Fibroblast of skin of left quadriceps (primary cell): ENCODE measurements at regions not wholly inside any gene's neighbourhood (a gene's known extent, or its start where the extent isn't known, plus 50 kb on each side); places are given as distances from the start of the nearest gene placed in this dataset.
A peak's percentile ranks its signal among the peaks of the same experiment; 100 is the strongest.

ENCODE experiments used
- DNase-seq, 2 experiments: peaks; one replicate each; pipeline ENCODE4 v3.0.0-alpha.2; 2013; ENCODE audit warnings: low read depth in 2 of 2

GRCh38 chr2:133838642-133839365, 270.5 kb upstream of the NCKAP5 start:
- no peak for DNase-seq

GRCh38 chr2:133839677-133840076, 271.4 kb upstream of the NCKAP5 start:
- DNase-seq = no peak

GRCh38 chr2:133840761-133841160, 272.5 kb upstream of the NCKAP5 start:
- no peak for DNase-seq

- DNase-seq = peak; percentile 95
Measured at GRCh38 chr2:133841900-133842299, 273.6 kb upstream of the NCKAP5 start.

- no peak for DNase-seq
Measured at GRCh38 chr2:133842446-133842845, 274.2 kb upstream of the NCKAP5 start.

GRCh38 chr2:133843091-133843490, 274.8 kb upstream of the NCKAP5 start:
- no peak for DNase-seq

- DNase-seq = no peak
Measured at GRCh38 chr2:133843551-133843950, 275.3 kb upstream of the NCKAP5 start.

GRCh38 chr2:133844214-133844892, 276.1 kb upstream of the NCKAP5 start:
- peak; percentile 68 to 69 for DNase-seq

- no peak for DNase-seq
Measured at GRCh38 chr2:133846476-133846875, 278.2 kb upstream of the NCKAP5 start.

GRCh38 chr2:133847591-133847990, 279.3 kb upstream of the NCKAP5 start:
- DNase-seq = no peak

GRCh38 chr2:133848111-133848649, 279.9 kb upstream of the NCKAP5 start:
- no peak for DNase-seq

GRCh38 chr2:133849341-133849740, 281.1 kb upstream of the NCKAP5 start:
- DNase-seq = no peak

- no peak for DNase-seq
Measured at GRCh38 chr2:133854603-133855200, 286.4 kb upstream of the NCKAP5 start.

- DNase-seq = no peak
Measured at GRCh38 chr2:133855526-133855925, 287.3 kb upstream of the NCKAP5 start.

- no peak for DNase-seq
Measured at GRCh38 chr2:133856678-133857077, 288.4 kb upstream of the NCKAP5 start.

- DNase-seq = no peak
Measured at GRCh38 chr2:133859578-133859977, 291.3 kb upstream of the NCKAP5 start.

GRCh38 chr2:133862400-133862977, 294.2 kb upstream of the NCKAP5 start:
- DNase-seq = no peak

GRCh38 chr2:133863106-133863800, 295.0 kb upstream of the NCKAP5 start:
- no peak for DNase-seq

- no peak for DNase-seq
Measured at GRCh38 chr2:133865141-133865540, 296.9 kb upstream of the NCKAP5 start.

- no peak for DNase-seq
Measured at GRCh38 chr2:133867166-133867565, 298.9 kb upstream of the NCKAP5 start.

GRCh38 chr2:133871545-133872209, 303.4 kb upstream of the NCKAP5 start:
- no peak for DNase-seq
